HEK293 (cell line): ENCODE measurements at regions not wholly inside any gene's neighbourhood (a gene's known extent, or its start where the extent isn't known, plus 50 kb on each side); places are given as distances from the start of the nearest gene placed in this dataset.

ENCODE experiments used
- CTCF ChIA-PET: fragments of 350-600 bp; formaldehyde crosslinking; extraction: SDS; loops from one replicate; lab custom pipeline; 2021; ENCODE audit warnings: antibody characterized with exemption; lab: Yijun Ruan, JAX
- POLR2A ChIA-PET: fragments of 300-600 bp; formaldehyde crosslinking; extraction: SDS; loops from one replicate; lab custom pipeline; 2020; ENCODE audit warnings: antibody characterized with exemption, inconsistent platforms; lab: Yijun Ruan, JAX
- H3K27ac ChIP-seq: fragments of 200-500 bp; sonication (Bioruptor generic); 2 replicates; pipeline ENCODE4 v1.5.1; 2014; ENCODE audit warnings: low read depth, low read length, control low read depth, inconsistent platforms; ENCODE audit errors: extremely low read depth
- H3K36me3 ChIP-seq, 2 experiments: fragments of 200-500 bp in 1 of 2; sonication (Bioruptor generic) in 1 of 2; 1 replicate in 1 of 2; 2 replicates in 1 of 2; pipeline ENCODE4 v1.5.1; 2014 to 2017; ENCODE audit warnings: inconsistent platforms in 2 of 2, low read length in 2 of 2; ENCODE audit not compliant: control insufficient read depth in 2 of 2, insufficient read depth in 1 of 2
- H3K4me1 ChIP-seq: fragments of 200-500 bp; sonication (Bioruptor generic); 2 replicates; pipeline ENCODE4 v1.5.1; 2014; ENCODE audit warnings: mild to moderate bottlenecking, low read length, inconsistent platforms; ENCODE audit not compliant: control insufficient read depth, insufficient read depth
- H3K4me3 ChIP-seq: 2 replicates; pipeline ENCODE4 v1.5.1; 2011; ENCODE audit warnings: low read depth, mild to moderate bottlenecking, control low read depth, low read length, moderate library complexity
- H3K9me3 ChIP-seq: fragments of 200-500 bp; sonication (Bioruptor generic); 2 replicates; pipeline ENCODE4 v1.5.1; 2014; ENCODE audit warnings: low read depth, low read length, inconsistent platforms; ENCODE audit not compliant: control insufficient read depth, insufficient read depth
- GLIS1 ChIP-seq: fragments of 450-650 bp; formaldehyde crosslinking; IDR thresholded peaks from 2 replicates; pipeline ENCODE4 v1.5.1; 2016; ENCODE audit warnings: missing biosample characterization, missing genetic modification characterization
- HOXC10 ChIP-seq: sonication (generic); formaldehyde crosslinking; IDR thresholded peaks from 2 replicates; pipeline ENCODE4 v1.8.1; 2023; ENCODE audit warnings: mild to moderate bottlenecking, missing genetic modification reagents
- HOXD13 ChIP-seq: sonication (generic); formaldehyde crosslinking; IDR thresholded peaks from 2 replicates; pipeline ENCODE4 v1.8.0; 2022; ENCODE audit warnings: missing genetic modification reagents, borderline replicate concordance
- PRDM1 ChIP-seq: fragments of 450-650 bp; formaldehyde crosslinking; IDR thresholded peaks from 2 replicates; pipeline ENCODE4; 2016; ENCODE audit warnings: missing biosample characterization, missing genetic modification characterization
- ZFP3 ChIP-seq: fragments of 450-650 bp; formaldehyde crosslinking; IDR thresholded peaks from 2 replicates; pipeline ENCODE4 v1.5.1; 2016; ENCODE audit warnings: low read depth, missing biosample characterization, missing genetic modification characterization
- ZNF169 ChIP-seq: fragments of 450-650 bp; formaldehyde crosslinking; IDR thresholded peaks from 2 replicates; pipeline ENCODE4 v1.5.1; 2016; ENCODE audit warnings: missing biosample characterization, missing genetic modification characterization
- ZNF266 ChIP-seq: fragments of 450-650 bp; formaldehyde crosslinking; IDR thresholded peaks from 2 replicates; pipeline ENCODE4 v1.5.1; 2016; ENCODE audit warnings: missing biosample characterization, missing genetic modification characterization, low read depth
- ZNF274 ChIP-seq, 2 experiments: fragments of 200-500 bp in 1 of 2; fragments of 450-650 bp in 1 of 2; sonication (Bioruptor generic) in 1 of 2; formaldehyde crosslinking in 1 of 2; IDR thresholded peaks; 2 replicates each; pipeline versions ENCODE4 v1.5.1 to v1.6.1; 2014 to 2016; ENCODE audit warnings: borderline replicate concordance in 1 of 2, inconsistent platforms in 1 of 2, low read length in 1 of 2, missing biosample characterization in 1 of 2, missing genetic modification characterization in 1 of 2
- ZNF280D ChIP-seq: fragments of 450-650 bp; formaldehyde crosslinking; IDR thresholded peaks from 2 replicates; pipeline ENCODE4 v1.5.1; 2016; ENCODE audit warnings: missing biosample characterization, missing genetic modification characterization
- ZNF302 ChIP-seq: fragments of 450-650 bp; formaldehyde crosslinking; IDR thresholded peaks from 2 replicates; pipeline ENCODE4 v1.5.1; 2016; ENCODE audit warnings: missing biosample characterization, missing genetic modification characterization, low read depth
- ZNF621 ChIP-seq: fragments of 450-650 bp; formaldehyde crosslinking; IDR thresholded peaks from 2 replicates; pipeline ENCODE4 v1.5.1; 2017; ENCODE audit warnings: missing biosample characterization, missing genetic modification characterization
- ZNF776 ChIP-seq: fragments of 450-650 bp; formaldehyde crosslinking; IDR thresholded peaks from 2 replicates; pipeline ENCODE4 v1.5.0; 2017; ENCODE audit warnings: missing biosample characterization, missing genetic modification characterization, borderline replicate concordance
- TF ChIP-seq, protein P1 (sequence below): fragments of 450-650 bp; formaldehyde crosslinking; IDR thresholded peaks from 2 replicates; pipeline ENCODE4 v1.5.1; 2017; ENCODE audit warnings: missing biosample characterization, missing genetic modification characterization
- TF ChIP-seq, protein P2 (sequence below): fragments of 450-650 bp; formaldehyde crosslinking; IDR thresholded peaks from 2 replicates; pipeline ENCODE4 v1.5.1; 2016; ENCODE audit warnings: missing biosample characterization, missing genetic modification characterization
- TF ChIP-seq, protein P3 (sequence below): fragments of 450-650 bp; formaldehyde crosslinking; IDR thresholded peaks from 2 replicates; pipeline ENCODE4 v1.5.0; 2017; ENCODE audit warnings: missing biosample characterization, missing genetic modification characterization, borderline replicate concordance

DNA sequence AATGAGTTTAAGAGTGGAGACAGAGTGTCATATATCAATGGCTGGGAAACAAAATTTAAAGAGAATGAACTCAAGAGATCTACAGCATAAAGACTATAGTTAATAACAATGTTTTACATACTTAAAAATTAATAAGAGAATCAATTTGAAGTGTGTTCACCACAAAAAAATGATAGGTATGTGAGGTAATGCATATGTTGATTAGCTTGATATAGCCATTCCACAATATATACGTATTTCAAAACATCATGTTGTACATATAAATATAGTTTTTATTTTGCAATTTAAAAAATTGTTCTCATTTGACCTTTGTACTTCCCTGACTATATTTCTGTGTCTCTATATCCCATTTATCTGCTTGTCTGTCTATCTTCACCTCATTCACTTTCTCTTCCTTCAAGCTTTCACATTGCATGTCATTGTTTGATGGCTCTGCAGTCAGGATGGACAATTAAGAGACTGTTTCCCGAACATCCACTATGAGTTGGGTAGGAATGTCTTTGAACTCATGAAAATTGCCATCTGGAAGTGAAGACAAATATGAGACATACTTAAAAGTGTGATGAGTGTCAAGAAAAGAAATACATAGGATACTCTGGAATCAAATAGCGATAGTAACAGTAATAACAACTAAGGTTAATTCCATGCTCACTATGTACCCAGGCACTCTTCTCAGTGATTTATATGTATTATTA, 359.9 kb upstream of the ACTBL2 start:
- Histone ChIP-seq H3K4me3 (no peak overlapping the region), H3K27ac (no peak overlapping the region)
- CTCF ChIA-PET = interaction anchor here (0.6 kb wide), 1 partner anchor 275 kb away, joined by 3 read pairs; no protein-coding TSS in a partner anchor

GRCh38 chr5:57841676-57842363, 359.2 kb upstream of the ACTBL2 start:
- Histone ChIP-seq H3K4me1 (no peaks in the 10 kb centered on the region), H3K27ac (no peak overlapping the region), H3K36me3 (no peaks in the 10 kb centered on the region), H3K9me3 (no peaks in the 10 kb centered on the region)
- CTCF ChIA-PET = interaction anchor here (0.6 kb wide), 1 partner anchor 276 kb away, joined by 3 read pairs; no protein-coding TSS in a partner anchor
- TF ChIP-seq PRDM1 = 0 out of 2 replicates have a peak, but pooled peaks have one; percentile 18
- TF ChIP-seq HOXD13 (CRISPR knock-in tag) = no peak
- TF ChIP-seq ZNF274 (IDR thresholded peaks at IDR 0.05; ENCODE audit: low read length) = no peak
- no peak for TF ChIP-seq ZNF274 (tag by site-specific recombination; IDR thresholded peaks at IDR 0.05; ENCODE audit: borderline replicate concordance)
- TF ChIP-seq, all 188 proteins: peak for 1
- no peak overlapping the region; the same call in 1 of the 2 replicates for H3K4me3 ChIP-seq
- POLR2A ChIA-PET = interaction anchor here (1.2 kb wide), 1 partner anchor 17 kb away, joined by 3 read pairs; no protein-coding TSS in a partner anchor

More for the DNA sequence above, 359.9 kb upstream of the ACTBL2 start:
- no peaks in the 10 kb centered on the region for H3K9me3 ChIP-seq
- TF ChIP-seq, protein P1, sequence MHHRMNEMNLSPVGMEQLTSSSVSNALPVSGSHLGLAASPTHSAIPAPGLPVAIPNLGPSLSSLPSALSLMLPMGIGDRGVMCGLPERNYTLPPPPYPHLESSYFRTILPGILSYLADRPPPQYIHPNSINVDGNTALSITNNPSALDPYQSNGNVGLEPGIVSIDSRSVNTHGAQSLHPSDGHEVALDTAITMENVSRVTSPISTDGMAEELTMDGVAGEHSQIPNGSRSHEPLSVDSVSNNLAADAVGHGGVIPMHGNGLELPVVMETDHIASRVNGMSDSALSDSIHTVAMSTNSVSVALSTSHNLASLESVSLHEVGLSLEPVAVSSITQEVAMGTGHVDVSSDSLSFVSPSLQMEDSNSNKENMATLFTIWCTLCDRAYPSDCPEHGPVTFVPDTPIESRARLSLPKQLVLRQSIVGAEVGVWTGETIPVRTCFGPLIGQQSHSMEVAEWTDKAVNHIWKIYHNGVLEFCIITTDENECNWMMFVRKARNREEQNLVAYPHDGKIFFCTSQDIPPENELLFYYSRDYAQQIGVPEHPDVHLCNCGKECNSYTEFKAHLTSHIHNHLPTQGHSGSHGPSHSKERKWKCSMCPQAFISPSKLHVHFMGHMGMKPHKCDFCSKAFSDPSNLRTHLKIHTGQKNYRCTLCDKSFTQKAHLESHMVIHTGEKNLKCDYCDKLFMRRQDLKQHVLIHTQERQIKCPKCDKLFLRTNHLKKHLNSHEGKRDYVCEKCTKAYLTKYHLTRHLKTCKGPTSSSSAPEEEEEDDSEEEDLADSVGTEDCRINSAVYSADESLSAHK (tag by site-specific recombination) = no peak
- TF ChIP-seq ZNF621 (tag by site-specific recombination) (no peak), GLIS1 (tag by site-specific recombination) (no peak), ZNF266 (tag by site-specific recombination) (no peak), ZNF302 (tag by site-specific recombination) (no peak), ZNF280D (tag by site-specific recombination) (no peak), HOXC10 (CRISPR knock-in tag) (no peak), ZNF169 (tag by site-specific recombination) (no peak), ZNF776 (tag by site-specific recombination) (no peak), ZFP3 (tag by site-specific recombination) (no peak)
- TF ChIP-seq, protein P2, sequence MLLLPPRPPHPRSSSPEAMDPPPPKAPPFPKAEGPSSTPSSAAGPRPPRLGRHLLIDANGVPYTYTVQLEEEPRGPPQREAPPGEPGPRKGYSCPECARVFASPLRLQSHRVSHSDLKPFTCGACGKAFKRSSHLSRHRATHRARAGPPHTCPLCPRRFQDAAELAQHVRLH = no peak
- TF ChIP-seq, protein P3, sequence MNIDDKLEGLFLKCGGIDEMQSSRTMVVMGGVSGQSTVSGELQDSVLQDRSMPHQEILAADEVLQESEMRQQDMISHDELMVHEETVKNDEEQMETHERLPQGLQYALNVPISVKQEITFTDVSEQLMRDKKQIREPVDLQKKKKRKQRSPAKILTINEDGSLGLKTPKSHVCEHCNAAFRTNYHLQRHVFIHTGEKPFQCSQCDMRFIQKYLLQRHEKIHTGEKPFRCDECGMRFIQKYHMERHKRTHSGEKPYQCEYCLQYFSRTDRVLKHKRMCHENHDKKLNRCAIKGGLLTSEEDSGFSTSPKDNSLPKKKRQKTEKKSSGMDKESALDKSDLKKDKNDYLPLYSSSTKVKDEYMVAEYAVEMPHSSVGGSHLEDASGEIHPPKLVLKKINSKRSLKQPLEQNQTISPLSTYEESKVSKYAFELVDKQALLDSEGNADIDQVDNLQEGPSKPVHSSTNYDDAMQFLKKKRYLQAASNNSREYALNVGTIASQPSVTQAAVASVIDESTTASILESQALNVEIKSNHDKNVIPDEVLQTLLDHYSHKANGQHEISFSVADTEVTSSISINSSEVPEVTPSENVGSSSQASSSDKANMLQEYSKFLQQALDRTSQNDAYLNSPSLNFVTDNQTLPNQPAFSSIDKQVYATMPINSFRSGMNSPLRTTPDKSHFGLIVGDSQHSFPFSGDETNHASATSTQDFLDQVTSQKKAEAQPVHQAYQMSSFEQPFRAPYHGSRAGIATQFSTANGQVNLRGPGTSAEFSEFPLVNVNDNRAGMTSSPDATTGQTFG = no peak
- no peaks in the 10 kb centered on the region for H3K36me3 ChIP-seq
- POLR2A ChIA-PET = interaction anchor here (1.2 kb wide), 1 partner anchor 18 kb away, joined by 3 read pairs; no protein-coding TSS in a partner anchor
- H3K4me1 ChIP-seq = no peaks in the 10 kb centered on the region
